ENCODE measurements at regions not wholly inside any gene's neighbourhood (a gene's known extent, or its start where the extent isn't known, plus 50 kb on each side); places are given as distances from the start of the nearest gene placed in this dataset.

- Histone ChIP-seq H3K4me1 (ENCODE audit: control insufficient read depth, extremely low read depth, insufficient read depth, low read length) (peaks cover 34% of the 10 kb centered on the region), H3K9me3 (replicated peaks; ENCODE audit: control insufficient read depth, insufficient read depth, low read length) (no peaks in the 10 kb centered on the region), H3K27ac (ENCODE audit: insufficient read depth, low read depth, low read length) (no peak overlapping the region), H3K4me3 (replicated peaks in 1 of 3; ENCODE audit: insufficient read depth in 1 of 3, low read depth in 1 of 3, low read length in 3 of 3) (no peak overlapping the region), H3K9me1 (replicated peaks; ENCODE audit: control insufficient read depth, extremely low read depth, insufficient read depth, low read length) (no peaks in the 10 kb centered on the region), H3K79me2 (ENCODE audit: control insufficient read depth, insufficient read depth, low read length) (peaks cover 6% of the 10 kb centered on the region), H4K20me1 (replicated peaks; ENCODE audit: control insufficient read depth, extremely low read depth, insufficient read depth, low read length) (no peaks in the 10 kb centered on the region), H3K36me3 (ENCODE audit: control insufficient read depth in 2 of 2, extremely low read depth in 1 of 2, insufficient read depth in 2 of 2, low read length in 2 of 2) (no peaks in the 10 kb centered on the region), H3K4me2 (ENCODE audit: insufficient read depth, low read length) (no peak overlapping the region), H3K27me3 (ENCODE audit: control insufficient read depth in 2 of 2, insufficient read depth in 2 of 2, low read length in 2 of 2) (no peaks in the 10 kb centered on the region), H3K9ac (replicated peaks; ENCODE audit: extremely low read depth, insufficient read depth, low read length) (no peak overlapping the region), H2AFZ (ENCODE audit: low read depth, low read length) (no peak overlapping the region)
- ChIA-PET POLR2A (no interaction called here), CTCF (interaction anchor here (2.6 kb wide), 1 partner anchor 12 kb away, joined by 6 read pairs; no protein-coding TSS in a partner anchor)
- intact Hi-C loops (cut with micrococcal nuclease), result no loop called here
- DNase-seq (ENCODE audit: low read depth, low spot score) (no peak), FAIRE-seq (no peak)
- dilution Hi-C loops (cut with MboI; ENCODE audit: extremely low pct_ligation_motif_present, low sequenced_read_pairs), result no loop called here
- TF ChIP-seq GATA2 (IDR thresholded peaks at IDR 0.05; ENCODE audit: insufficient read depth, insufficient read length, low read depth, low read length) (no peak), MAX (IDR thresholded peaks at IDR 0.05; ENCODE audit: insufficient read depth, insufficient read length) (no peak), MYC (IDR thresholded peaks at IDR 0.05; ENCODE audit: low read depth, low read length) (no peak), EZH2 (IDR thresholded peaks at IDR 0.05; ENCODE audit: borderline replicate concordance, low read depth, low read length, severe bottlenecking) (no peak), POLR2AphosphoS5 (IDR thresholded peaks at IDR 0.05; ENCODE audit: insufficient read depth, low read depth, low read length) (no peak), FOS (IDR thresholded peaks at IDR 0.05; ENCODE audit: borderline replicate concordance, insufficient read depth, low read length) (no peak), JUN (IDR thresholded peaks at IDR 0.05; ENCODE audit: borderline replicate concordance, insufficient read depth, insufficient read length, low read depth) (no peak), POLR2A (IDR thresholded peaks at IDR 0.05; ENCODE audit: low read depth, low read length) (no peak)
- TF ChIP-seq, protein P1, sequence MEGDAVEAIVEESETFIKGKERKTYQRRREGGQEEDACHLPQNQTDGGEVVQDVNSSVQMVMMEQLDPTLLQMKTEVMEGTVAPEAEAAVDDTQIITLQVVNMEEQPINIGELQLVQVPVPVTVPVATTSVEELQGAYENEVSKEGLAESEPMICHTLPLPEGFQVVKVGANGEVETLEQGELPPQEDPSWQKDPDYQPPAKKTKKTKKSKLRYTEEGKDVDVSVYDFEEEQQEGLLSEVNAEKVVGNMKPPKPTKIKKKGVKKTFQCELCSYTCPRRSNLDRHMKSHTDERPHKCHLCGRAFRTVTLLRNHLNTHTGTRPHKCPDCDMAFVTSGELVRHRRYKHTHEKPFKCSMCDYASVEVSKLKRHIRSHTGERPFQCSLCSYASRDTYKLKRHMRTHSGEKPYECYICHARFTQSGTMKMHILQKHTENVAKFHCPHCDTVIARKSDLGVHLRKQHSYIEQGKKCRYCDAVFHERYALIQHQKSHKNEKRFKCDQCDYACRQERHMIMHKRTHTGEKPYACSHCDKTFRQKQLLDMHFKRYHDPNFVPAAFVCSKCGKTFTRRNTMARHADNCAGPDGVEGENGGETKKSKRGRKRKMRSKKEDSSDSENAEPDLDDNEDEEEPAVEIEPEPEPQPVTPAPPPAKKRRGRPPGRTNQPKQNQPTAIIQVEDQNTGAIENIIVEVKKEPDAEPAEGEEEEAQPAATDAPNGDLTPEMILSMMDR (IDR thresholded peaks at IDR 0.05; ENCODE audit: extremely low read depth in 1 of 2, insufficient read depth in 1 of 2, low read depth in 1 of 2, low read length in 2 of 2), result no peak
- BruUV-seq (replicated peaks), result no TSS peak
Measured at GRCh38 chr7:131112431-131112830, 215.2 kb upstream of the MKLN1 start.
